ENCODE measurements at regions not wholly inside any gene's neighbourhood (a gene's known extent, or its start where the extent isn't known, plus 50 kb on each side); places are given as distances from the start of the nearest gene placed in this dataset.

DNA sequence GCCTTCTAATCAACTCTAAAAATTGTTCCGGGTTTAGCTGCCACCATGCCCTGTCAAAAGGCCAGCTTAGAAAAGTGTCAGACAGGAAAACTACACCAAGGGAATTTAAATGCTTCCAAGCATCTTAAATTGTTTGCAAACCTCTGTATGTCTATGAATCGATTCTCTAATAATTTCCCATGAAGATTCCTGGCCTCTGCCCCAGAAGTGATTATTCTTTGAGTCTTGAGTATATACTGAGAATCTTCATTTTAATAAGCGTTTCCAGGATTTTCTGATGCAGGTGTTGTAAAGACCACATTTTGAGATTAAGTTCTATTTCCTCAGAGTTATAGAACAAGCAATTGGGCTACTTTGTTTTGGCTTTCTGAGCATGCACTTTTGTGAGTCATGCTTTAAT, 471.8 kb upstream of the JAG1 start:
- TF ChIP-seq, protein P1, sequence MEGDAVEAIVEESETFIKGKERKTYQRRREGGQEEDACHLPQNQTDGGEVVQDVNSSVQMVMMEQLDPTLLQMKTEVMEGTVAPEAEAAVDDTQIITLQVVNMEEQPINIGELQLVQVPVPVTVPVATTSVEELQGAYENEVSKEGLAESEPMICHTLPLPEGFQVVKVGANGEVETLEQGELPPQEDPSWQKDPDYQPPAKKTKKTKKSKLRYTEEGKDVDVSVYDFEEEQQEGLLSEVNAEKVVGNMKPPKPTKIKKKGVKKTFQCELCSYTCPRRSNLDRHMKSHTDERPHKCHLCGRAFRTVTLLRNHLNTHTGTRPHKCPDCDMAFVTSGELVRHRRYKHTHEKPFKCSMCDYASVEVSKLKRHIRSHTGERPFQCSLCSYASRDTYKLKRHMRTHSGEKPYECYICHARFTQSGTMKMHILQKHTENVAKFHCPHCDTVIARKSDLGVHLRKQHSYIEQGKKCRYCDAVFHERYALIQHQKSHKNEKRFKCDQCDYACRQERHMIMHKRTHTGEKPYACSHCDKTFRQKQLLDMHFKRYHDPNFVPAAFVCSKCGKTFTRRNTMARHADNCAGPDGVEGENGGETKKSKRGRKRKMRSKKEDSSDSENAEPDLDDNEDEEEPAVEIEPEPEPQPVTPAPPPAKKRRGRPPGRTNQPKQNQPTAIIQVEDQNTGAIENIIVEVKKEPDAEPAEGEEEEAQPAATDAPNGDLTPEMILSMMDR (conservative IDR thresholded peaks at IDR 0.05): no peak
- TF ChIP-seq EZH2 (IDR thresholded peaks at IDR 0.05; ENCODE audit: low read depth): no peak
